ENCODE measurements at regions not wholly inside any gene's neighbourhood (a gene's known extent, or its start where the extent isn't known, plus 50 kb on each side); places are given as distances from the start of the nearest gene placed in this dataset.

DNA sequence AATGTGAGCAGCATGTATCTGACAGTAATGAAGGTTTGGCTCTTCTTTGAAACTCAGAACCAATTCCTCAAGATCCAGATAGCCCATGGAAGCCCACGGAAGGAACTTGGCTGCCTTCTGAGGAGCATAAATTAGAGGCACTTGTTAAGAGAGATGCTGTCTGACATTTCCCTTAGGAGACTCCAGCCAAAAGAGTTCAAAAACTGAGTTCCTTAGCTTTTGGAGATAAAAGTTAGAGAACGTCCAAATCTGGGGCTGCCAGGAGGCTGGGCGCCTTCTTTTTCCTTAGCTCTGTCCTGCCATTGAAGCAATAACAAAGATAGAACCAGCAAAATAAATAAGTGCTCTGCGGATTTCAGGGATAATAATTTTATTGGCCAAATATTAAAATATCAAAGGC lies 439.6 kb upstream of the USP24 start:
- TF ChIP-seq CTCF (IDR thresholded peaks at IDR 0.05) = no peak
- TF ChIP-seq POLR2A (IDR thresholded peaks at IDR 0.05) = no peak

All from testis (tissue), 2 donors.